Lung (tissue), 11 donors: ENCODE measurements at regions not wholly inside any gene's neighbourhood (a gene's known extent, or its start where the extent isn't known, plus 50 kb on each side); places are given as distances from the start of the nearest gene placed in this dataset.

Experiments
- ATAC-seq: fragments of 200-7000 bp; cut with Tn5 transposase; one replicate; pipeline ENCODE4 v1.9.1; 2020; ENCODE audit warnings: moderate number of reproducible peaks; ENCODE audit not compliant: insufficient read depth, low FRiP score
- DNase-seq, 3 donors: peaks; one replicate each; pipeline ENCODE4 v3.0.0-alpha.2; 2013 to 2017
- H3K27ac ChIP-seq, 2 donors: one replicate each; pipeline ENCODE4 v1.5.1; 2013; ENCODE audit warnings: mild to moderate bottlenecking in 2 of 2, moderate library complexity in 2 of 2, control low read depth in 1 of 2, inconsistent platforms in 1 of 2, low read depth in 1 of 2, low read length in 1 of 2
- H3K27me3 ChIP-seq, 3 donors: one replicate each; pipeline ENCODE4 v1.5.1; 2013; ENCODE audit warnings: low read length in 2 of 3; ENCODE audit not compliant: control insufficient read depth in 3 of 3, insufficient read depth in 3 of 3
- H3K36me3 ChIP-seq, 4 donors: one replicate each; pipeline ENCODE4 v1.5.1; 2013; ENCODE audit warnings: low read length in 4 of 4, mild to moderate bottlenecking in 1 of 4, moderate library complexity in 1 of 4; ENCODE audit not compliant: control insufficient read depth in 4 of 4, insufficient read depth in 4 of 4
- H3K4me1 ChIP-seq, 5 donors: one replicate each; pipeline ENCODE4 v1.5.1; 2013; ENCODE audit warnings: low read length in 5 of 5, mild to moderate bottlenecking in 2 of 5, moderate library complexity in 1 of 5; ENCODE audit not compliant: control insufficient read depth in 5 of 5, insufficient read depth in 5 of 5
- H3K4me3 ChIP-seq: one replicate; pipeline ENCODE4 v1.5.1; 2013; ENCODE audit warnings: mild to moderate bottlenecking, control low read depth, moderate library complexity
- H3K9ac ChIP-seq, 2 donors: one replicate each; pipeline ENCODE4 v1.5.1; 2013; ENCODE audit warnings: low read length in 2 of 2, control low read depth in 1 of 2; ENCODE audit not compliant: insufficient read depth in 1 of 2
- H3K9me3 ChIP-seq, 4 donors: one replicate each; pipeline ENCODE4 v1.5.1; 2013; ENCODE audit warnings: low read length in 3 of 4, mild to moderate bottlenecking in 1 of 4, moderate library complexity in 1 of 4; ENCODE audit not compliant: control insufficient read depth in 4 of 4, insufficient read depth in 3 of 4
- WGBS, 2 donors: extraction: QIAGEN DNeasy Blood & Tissue Kit; methylation state at CpG; one replicate each; pipeline ENCODE4 v1.1.7; 2013; 5-methylcytosine and 5-hydroxymethylcytosine counted together
- TF ChIP-seq, protein P1 (sequence below): IDR thresholded peaks from 2 replicates; pipeline ENCODE4 v1.5.1; 2012; ENCODE audit warnings: mild to moderate bottlenecking; ENCODE audit errors: control extremely low read depth, extremely low read depth
- donor health status: control.
- donor health status: control.
- donor health status: Bipolar disorder and iron deficiency.
- donor health status: healthy.
- donor health status: DM: yes; HTN: yes; CAD: no.

DNA sequence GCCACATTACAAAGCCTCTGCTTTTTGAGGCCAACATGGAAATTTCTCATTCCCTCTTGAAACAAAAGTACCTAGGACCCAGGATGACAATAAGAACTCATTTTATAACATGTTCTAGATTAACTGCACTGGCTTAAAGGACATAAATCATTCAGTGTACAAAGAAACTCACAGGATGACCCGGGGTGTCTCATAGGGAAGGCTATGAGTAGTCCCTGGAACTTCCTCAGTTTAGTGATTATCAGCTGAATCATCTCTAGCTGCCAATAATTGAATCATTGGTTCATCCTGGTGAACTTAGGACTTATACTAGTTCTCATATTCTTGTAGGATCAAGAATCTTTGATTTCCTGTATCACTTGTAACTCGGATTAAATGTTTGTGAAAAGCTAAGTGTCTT lies 95.8 kb upstream of the WDR1 start:
- TF ChIP-seq, protein P1, sequence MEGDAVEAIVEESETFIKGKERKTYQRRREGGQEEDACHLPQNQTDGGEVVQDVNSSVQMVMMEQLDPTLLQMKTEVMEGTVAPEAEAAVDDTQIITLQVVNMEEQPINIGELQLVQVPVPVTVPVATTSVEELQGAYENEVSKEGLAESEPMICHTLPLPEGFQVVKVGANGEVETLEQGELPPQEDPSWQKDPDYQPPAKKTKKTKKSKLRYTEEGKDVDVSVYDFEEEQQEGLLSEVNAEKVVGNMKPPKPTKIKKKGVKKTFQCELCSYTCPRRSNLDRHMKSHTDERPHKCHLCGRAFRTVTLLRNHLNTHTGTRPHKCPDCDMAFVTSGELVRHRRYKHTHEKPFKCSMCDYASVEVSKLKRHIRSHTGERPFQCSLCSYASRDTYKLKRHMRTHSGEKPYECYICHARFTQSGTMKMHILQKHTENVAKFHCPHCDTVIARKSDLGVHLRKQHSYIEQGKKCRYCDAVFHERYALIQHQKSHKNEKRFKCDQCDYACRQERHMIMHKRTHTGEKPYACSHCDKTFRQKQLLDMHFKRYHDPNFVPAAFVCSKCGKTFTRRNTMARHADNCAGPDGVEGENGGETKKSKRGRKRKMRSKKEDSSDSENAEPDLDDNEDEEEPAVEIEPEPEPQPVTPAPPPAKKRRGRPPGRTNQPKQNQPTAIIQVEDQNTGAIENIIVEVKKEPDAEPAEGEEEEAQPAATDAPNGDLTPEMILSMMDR: no peak
- no peaks in the 10 kb centered on the region for H3K27me3 ChIP-seq
- no peaks in the 10 kb centered on the region for H3K9me3 ChIP-seq
- ATAC-seq (no peak), DNase-seq (no peak)
- 57 to 77% methylated on average over 2 of the region's 2 CpGs for WGBS, 2 donors
- no peaks in the 10 kb centered on the region for H3K4me1 ChIP-seq
- H3K9ac ChIP-seq: no peak overlapping the region
- peak overlapping the region in 1 of 2 donors; percentile 16 for H3K27ac ChIP-seq
- no peaks in the 10 kb centered on the region for H3K36me3 ChIP-seq
- no peak overlapping the region for H3K4me3 ChIP-seq

DNA sequence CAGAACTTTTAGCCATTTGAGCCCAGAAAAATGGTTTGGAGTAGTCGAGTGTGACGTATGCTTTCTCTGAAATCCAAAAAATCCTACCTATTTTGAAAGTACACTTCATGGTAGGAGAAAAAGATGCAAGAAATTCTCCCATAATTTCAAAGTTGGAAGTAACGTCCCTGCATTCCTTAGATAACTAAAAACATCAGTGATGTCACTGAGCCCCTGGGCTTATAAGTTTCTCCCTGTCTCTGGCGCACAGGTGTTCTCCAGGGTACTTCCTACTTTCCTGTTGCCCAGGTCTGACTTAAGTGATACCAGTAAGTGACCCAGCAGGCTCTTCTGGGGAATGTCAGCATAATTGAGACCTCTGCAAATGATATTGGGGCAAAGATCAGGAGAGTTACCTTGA lies 90.5 kb upstream of the WDR1 start:
- ATAC-seq: no peak
- no peaks in the 10 kb centered on the region for H3K27me3 ChIP-seq
- no peak overlapping the region for H3K9ac ChIP-seq
- H3K9me3 ChIP-seq: no peaks in the 10 kb centered on the region
- 79 to 80% methylated on average over 4 of the region's 4 CpGs for WGBS, 2 donors
- H3K27ac ChIP-seq: no peak overlapping the region
- no peaks in the 10 kb centered on the region for H3K36me3 ChIP-seq
- DNase-seq: no peak
- TF ChIP-seq, protein P1: no peak
- no peak overlapping the region for H3K4me3 ChIP-seq
- peaks cover 0 to 3% (median 0%) of the 10 kb centered on the region in 5 donors for H3K4me1 ChIP-seq

DNA sequence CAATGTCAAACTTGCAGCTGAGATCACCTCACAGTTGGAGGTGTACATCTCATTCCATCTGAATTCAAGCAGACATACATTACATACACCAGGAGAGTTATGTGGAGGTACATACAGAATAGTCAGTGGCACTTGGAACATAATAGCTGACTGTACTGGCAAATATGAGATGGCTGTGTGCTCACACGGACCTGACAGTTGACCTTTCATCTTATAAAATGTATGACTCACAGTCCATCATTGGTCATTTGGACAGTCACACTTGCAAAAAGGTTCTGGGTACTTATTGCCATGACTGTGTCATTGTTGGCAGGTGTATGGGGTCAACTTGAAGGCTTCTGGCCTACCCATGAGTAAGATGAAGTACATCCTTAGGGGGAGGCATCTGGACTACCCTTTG lies 88.6 kb upstream of the WDR1 start:
- peak overlapping the region in 1 of 2 donors; percentile 30 for H3K27ac ChIP-seq
- TF ChIP-seq, protein P1: no peak
- H3K36me3 ChIP-seq: no peaks in the 10 kb centered on the region
- no peak overlapping the region for H3K4me3 ChIP-seq
- DNase-seq (no peak), ATAC-seq (no peak)
- no peaks in the 10 kb centered on the region for H3K27me3 ChIP-seq
- H3K4me1 ChIP-seq: peaks cover 0 to 3% (median 0%) of the 10 kb centered on the region in 5 donors
- WGBS, 2 donors: 71 to 90% methylated on average over 1 of the region's 1 CpG
- H3K9me3 ChIP-seq: no peaks in the 10 kb centered on the region
- no peak overlapping the region for H3K9ac ChIP-seq

DNA sequence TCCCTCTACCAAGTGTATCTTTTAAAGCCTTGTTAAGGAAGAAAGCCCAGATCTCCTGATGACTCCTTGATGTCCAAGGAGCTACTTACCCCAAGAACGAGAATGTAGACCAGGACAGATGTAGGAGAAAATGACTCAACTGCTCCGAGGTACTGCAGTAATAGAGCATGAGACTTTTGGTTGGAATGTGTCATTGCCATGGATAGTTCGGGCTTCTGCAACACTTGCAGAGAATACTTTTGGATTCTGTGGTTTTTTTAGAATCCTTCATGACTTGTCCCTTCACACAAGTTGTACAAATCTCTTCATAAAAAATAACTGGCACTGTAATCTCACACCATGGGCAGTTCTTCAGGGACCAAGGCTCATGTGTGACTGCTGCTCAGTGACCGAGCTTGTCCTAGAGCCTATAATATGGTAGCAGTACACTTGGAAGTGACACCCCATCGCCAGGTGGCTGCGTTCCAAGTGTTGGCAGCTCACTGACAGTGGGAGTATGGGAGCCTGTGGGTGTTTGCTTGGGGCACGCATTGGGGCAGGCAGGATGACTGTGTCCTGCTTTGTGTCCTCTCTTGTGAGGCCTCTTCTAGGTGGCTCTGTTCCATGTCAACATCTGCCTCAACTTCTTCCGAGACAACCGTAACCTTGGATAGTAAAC lies 87.9 kb upstream of the WDR1 start:
- no peaks in the 10 kb centered on the region for H3K27me3 ChIP-seq
- DNase-seq: no peak

More for the DNA sequence above, 87.9 kb upstream of the WDR1 start:
- Histone ChIP-seq H3K4me3 (no peak overlapping the region), H3K4me1 (peaks cover 0 to 3% (median 0%) of the 10 kb centered on the region in 5 donors), H3K27ac (peak overlapping the region in 1 of 2 donors; percentile 30), H3K9me3 (no peaks in the 10 kb centered on the region), H3K36me3 (no peaks in the 10 kb centered on the region), H3K9ac (no peak overlapping the region)
- no peak for ATAC-seq
- TF ChIP-seq, protein P1: no peak
- 91 to 92% methylated on average over 9 of the region's 9 CpGs for WGBS, 2 donors
